Body of pancreas (tissue), 4 donors: ENCODE measurements at regions not wholly inside any gene's neighbourhood (a gene's known extent, or its start where the extent isn't known, plus 50 kb on each side); places are given as distances from the start of the nearest gene placed in this dataset.
"Not testable (repeated sequence)": the region's sequence is repeated elsewhere in the genome, so short reads cannot be mapped to it uniquely, and the experiment has no call there.

Experiments used
- POLR2A ChIP-seq, 3 donors: fragments of 450-650 bp; IDR thresholded peaks; one replicate each; pipeline ENCODE4 v1.6.1; 2016; ENCODE audit warnings: antibody characterized with exemption in 3 of 3, mild to moderate bottlenecking in 2 of 3
- TF ChIP-seq, protein P1 (sequence below), 7 experiments: fragments of 450-650 bp in 4 of 7; fragments of 200-600 bp in 3 of 7; sonication (generic) in 3 of 7; IDR thresholded peaks; one replicate each; pipeline ENCODE4 v1.5.1; 2016 to 2019; ENCODE audit warnings: antibody characterized with exemption in 7 of 7

GRCh38 chr9:41048672-41049071, 79.8 kb downstream of the FOXD4L6 start:
- TF ChIP-seq, protein P1, sequence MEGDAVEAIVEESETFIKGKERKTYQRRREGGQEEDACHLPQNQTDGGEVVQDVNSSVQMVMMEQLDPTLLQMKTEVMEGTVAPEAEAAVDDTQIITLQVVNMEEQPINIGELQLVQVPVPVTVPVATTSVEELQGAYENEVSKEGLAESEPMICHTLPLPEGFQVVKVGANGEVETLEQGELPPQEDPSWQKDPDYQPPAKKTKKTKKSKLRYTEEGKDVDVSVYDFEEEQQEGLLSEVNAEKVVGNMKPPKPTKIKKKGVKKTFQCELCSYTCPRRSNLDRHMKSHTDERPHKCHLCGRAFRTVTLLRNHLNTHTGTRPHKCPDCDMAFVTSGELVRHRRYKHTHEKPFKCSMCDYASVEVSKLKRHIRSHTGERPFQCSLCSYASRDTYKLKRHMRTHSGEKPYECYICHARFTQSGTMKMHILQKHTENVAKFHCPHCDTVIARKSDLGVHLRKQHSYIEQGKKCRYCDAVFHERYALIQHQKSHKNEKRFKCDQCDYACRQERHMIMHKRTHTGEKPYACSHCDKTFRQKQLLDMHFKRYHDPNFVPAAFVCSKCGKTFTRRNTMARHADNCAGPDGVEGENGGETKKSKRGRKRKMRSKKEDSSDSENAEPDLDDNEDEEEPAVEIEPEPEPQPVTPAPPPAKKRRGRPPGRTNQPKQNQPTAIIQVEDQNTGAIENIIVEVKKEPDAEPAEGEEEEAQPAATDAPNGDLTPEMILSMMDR (IDR thresholded peaks at IDR 0.05), result not testable (repeated sequence)
- TF ChIP-seq POLR2A (IDR thresholded peaks at IDR 0.05), result not testable (repeated sequence)
